OCI-LY7 (cell line): ENCODE measurements at regions not wholly inside any gene's neighbourhood (a gene's known extent, or its start where the extent isn't known, plus 50 kb on each side); places are given as distances from the start of the nearest gene placed in this dataset.

Source experiments
- EZH2phosphoT487 ChIP-seq: fragments of 200-600 bp; sonication (generic); IDR thresholded peaks from 2 replicates; pipeline ENCODE4 v1.6.1; 2018; ENCODE audit warnings: low read depth, borderline replicate concordance, mild to moderate bottlenecking, mixed run types, antibody characterized with exemption, low read length, moderate library complexity, mixed read lengths
- TF ChIP-seq, protein P1 (sequence below): fragments of 200-600 bp; sonication (generic); conservative IDR thresholded peaks from 2 replicates; pipeline ENCODE4 v1.5.1; 2014; ENCODE audit warnings: mild to moderate bottlenecking, antibody characterized with exemption, low read length, moderate library complexity, mixed read lengths

GRCh38 chr5:23208959-23209431, 298.4 kb upstream of the PRDM9 start:
- TF ChIP-seq, protein P1, sequence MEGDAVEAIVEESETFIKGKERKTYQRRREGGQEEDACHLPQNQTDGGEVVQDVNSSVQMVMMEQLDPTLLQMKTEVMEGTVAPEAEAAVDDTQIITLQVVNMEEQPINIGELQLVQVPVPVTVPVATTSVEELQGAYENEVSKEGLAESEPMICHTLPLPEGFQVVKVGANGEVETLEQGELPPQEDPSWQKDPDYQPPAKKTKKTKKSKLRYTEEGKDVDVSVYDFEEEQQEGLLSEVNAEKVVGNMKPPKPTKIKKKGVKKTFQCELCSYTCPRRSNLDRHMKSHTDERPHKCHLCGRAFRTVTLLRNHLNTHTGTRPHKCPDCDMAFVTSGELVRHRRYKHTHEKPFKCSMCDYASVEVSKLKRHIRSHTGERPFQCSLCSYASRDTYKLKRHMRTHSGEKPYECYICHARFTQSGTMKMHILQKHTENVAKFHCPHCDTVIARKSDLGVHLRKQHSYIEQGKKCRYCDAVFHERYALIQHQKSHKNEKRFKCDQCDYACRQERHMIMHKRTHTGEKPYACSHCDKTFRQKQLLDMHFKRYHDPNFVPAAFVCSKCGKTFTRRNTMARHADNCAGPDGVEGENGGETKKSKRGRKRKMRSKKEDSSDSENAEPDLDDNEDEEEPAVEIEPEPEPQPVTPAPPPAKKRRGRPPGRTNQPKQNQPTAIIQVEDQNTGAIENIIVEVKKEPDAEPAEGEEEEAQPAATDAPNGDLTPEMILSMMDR, result peak; percentile 86
- TF ChIP-seq EZH2phosphoT487, result no peak
